ENCODE measurements at regions not wholly inside any gene's neighbourhood (a gene's known extent, or its start where the extent isn't known, plus 50 kb on each side); places are given as distances from the start of the nearest gene placed in this dataset.

GRCh38 chr7:22649686-22650085 is 77.3 kb upstream of the IL6 start:
- intact Hi-C loops (cut with micrococcal nuclease) = no loop called here
- Mint-ChIP-seq H3K27ac (no peak overlapping the region), H3K4me1 (ENCODE audit: low read depth) (peaks cover 19% of the 10 kb centered on the region), H3K9me3 (peaks cover 55% of the 10 kb centered on the region), H3K36me3 (ENCODE audit: low read depth) (peaks cover 11% of the 10 kb centered on the region), H3K27me3 (peaks cover 6% of the 10 kb centered on the region), H3K4me3 (no peak overlapping the region)

- Mint-ChIP-seq H3K4me1 (ENCODE audit: low read depth) (peaks cover 8% of the 10 kb centered on the region), H3K27me3 (peaks cover 10% of the 10 kb centered on the region), H3K27ac (no peak overlapping the region), H3K36me3 (ENCODE audit: low read depth) (peaks cover 11% of the 10 kb centered on the region), H3K4me3 (no peak overlapping the region), H3K9me3 (peaks cover 74% of the 10 kb centered on the region)
- intact Hi-C loops (cut with micrococcal nuclease) = no loop called here
These were observed 79.3 kb upstream of the IL6 start for GRCh38 chr7:22647451-22648257.

- peaks cover 12% of the 10 kb centered on the region for H3K27me3 Mint-ChIP-seq
- H3K36me3 Mint-ChIP-seq (ENCODE audit: low read depth) = peaks cover 11% of the 10 kb centered on the region
- H3K27ac Mint-ChIP-seq = no peak overlapping the region
- no peaks in the 10 kb centered on the region for H3K4me1 Mint-ChIP-seq (ENCODE audit: low read depth)
- no peak overlapping the region for H3K4me3 Mint-ChIP-seq
- H3K9me3 Mint-ChIP-seq = peaks cover 82% of the 10 kb centered on the region
- intact Hi-C loops (cut with micrococcal nuclease) = no loop called here
These were observed 81.4 kb upstream of the IL6 start for GRCh38 chr7:22645418-22646181.

GRCh38 chr7:22642454-22642853 is 84.5 kb upstream of the IL6 start:
- H3K27ac Mint-ChIP-seq = no peak overlapping the region
- no peaks in the 10 kb centered on the region for H3K4me1 Mint-ChIP-seq (ENCODE audit: low read depth)
- H3K36me3 Mint-ChIP-seq (ENCODE audit: low read depth) = peaks cover 11% of the 10 kb centered on the region
- no peak overlapping the region for H3K4me3 Mint-ChIP-seq
- peaks cover 55% of the 10 kb centered on the region for H3K9me3 Mint-ChIP-seq
- intact Hi-C loops (cut with micrococcal nuclease) = no loop called here
- peaks cover 12% of the 10 kb centered on the region for H3K27me3 Mint-ChIP-seq

- Mint-ChIP-seq H3K36me3 (ENCODE audit: low read depth) (no peaks in the 10 kb centered on the region), H3K27ac (no peak overlapping the region), H3K27me3 (peaks cover 12% of the 10 kb centered on the region), H3K4me3 (no peak overlapping the region), H3K4me1 (ENCODE audit: low read depth) (no peaks in the 10 kb centered on the region), H3K9me3 (peaks cover 33% of the 10 kb centered on the region)
- intact Hi-C loops (cut with micrococcal nuclease) = no loop called here
These were observed 86.7 kb upstream of the IL6 start for GRCh38 chr7:22640269-22640668.

- no peak overlapping the region for H3K27ac Mint-ChIP-seq
These were observed 87.6 kb upstream of the IL6 start for GRCh38 chr7:22639396-22639795.

GRCh38 chr7:22635349-22635748 is 91.7 kb upstream of the IL6 start:
- Mint-ChIP-seq H3K4me1 (ENCODE audit: low read depth) (peaks cover 17% of the 10 kb centered on the region), H3K27ac (no peak overlapping the region), H3K9me3 (no peaks in the 10 kb centered on the region), H3K36me3 (ENCODE audit: low read depth) (no peaks in the 10 kb centered on the region), H3K27me3 (peaks cover 24% of the 10 kb centered on the region), H3K4me3 (no peak overlapping the region)
- intact Hi-C loops (cut with micrococcal nuclease) = no loop called here

More at GRCh38 chr7:22639396-22639795, 87.6 kb upstream of the IL6 start:
- peaks cover 5% of the 10 kb centered on the region for H3K4me1 Mint-ChIP-seq (ENCODE audit: low read depth)
- H3K36me3 Mint-ChIP-seq (ENCODE audit: low read depth) = no peaks in the 10 kb centered on the region
- intact Hi-C loops (cut with micrococcal nuclease) = no loop called here
- peaks cover 18% of the 10 kb centered on the region for H3K27me3 Mint-ChIP-seq
- peaks cover 31% of the 10 kb centered on the region for H3K9me3 Mint-ChIP-seq
- no peak overlapping the region for H3K4me3 Mint-ChIP-seq

- H3K27ac Mint-ChIP-seq = no peak overlapping the region
- H3K4me1 Mint-ChIP-seq (ENCODE audit: low read depth) = peaks cover 17% of the 10 kb centered on the region
- H3K9me3 Mint-ChIP-seq = no peaks in the 10 kb centered on the region
- intact Hi-C loops (cut with micrococcal nuclease) = no loop called here
- H3K36me3 Mint-ChIP-seq (ENCODE audit: low read depth) = no peaks in the 10 kb centered on the region
- peaks cover 24% of the 10 kb centered on the region for H3K27me3 Mint-ChIP-seq
- no peak overlapping the region for H3K4me3 Mint-ChIP-seq
These were observed 93.0 kb upstream of the IL6 start for GRCh38 chr7:22633954-22634474.

GRCh38 chr7:22633286-22633953 is 93.6 kb upstream of the IL6 start:
- Mint-ChIP-seq H3K27me3 (peaks cover 24% of the 10 kb centered on the region), H3K36me3 (ENCODE audit: low read depth) (no peaks in the 10 kb centered on the region), H3K4me3 (no peak overlapping the region), H3K27ac (no peak overlapping the region), H3K4me1 (ENCODE audit: low read depth) (peaks cover 17% of the 10 kb centered on the region), H3K9me3 (no peaks in the 10 kb centered on the region)
- intact Hi-C loops (cut with micrococcal nuclease) = no loop called here

- Mint-ChIP-seq H3K27ac (no peak overlapping the region), H3K27me3 (peaks cover 24% of the 10 kb centered on the region), H3K36me3 (ENCODE audit: low read depth) (no peaks in the 10 kb centered on the region), H3K4me1 (ENCODE audit: low read depth) (peaks cover 17% of the 10 kb centered on the region), H3K4me3 (no peak overlapping the region), H3K9me3 (no peaks in the 10 kb centered on the region)
- intact Hi-C loops (cut with micrococcal nuclease) = no loop called here
These were observed 94.3 kb upstream of the IL6 start for GRCh38 chr7:22632674-22633073.

- no peak overlapping the region for H3K4me3 Mint-ChIP-seq
These were observed 95.3 kb upstream of the IL6 start for GRCh38 chr7:22631730-22632129.

GRCh38 chr7:22630069-22630468 is 96.9 kb upstream of the IL6 start:
- intact Hi-C loops (cut with micrococcal nuclease) = no loop called here
- peaks cover 25% of the 10 kb centered on the region for H3K27me3 Mint-ChIP-seq
- H3K4me3 Mint-ChIP-seq = no peak overlapping the region
- no peaks in the 10 kb centered on the region for H3K36me3 Mint-ChIP-seq (ENCODE audit: low read depth)
- no peaks in the 10 kb centered on the region for H3K9me3 Mint-ChIP-seq
- H3K27ac Mint-ChIP-seq = no peak overlapping the region
- H3K4me1 Mint-ChIP-seq (ENCODE audit: low read depth) = peaks cover 17% of the 10 kb centered on the region

More at GRCh38 chr7:22631730-22632129, 95.3 kb upstream of the IL6 start:
- Mint-ChIP-seq H3K4me1 (ENCODE audit: low read depth) (peaks cover 17% of the 10 kb centered on the region), H3K9me3 (no peaks in the 10 kb centered on the region), H3K27ac (no peak overlapping the region), H3K27me3 (peaks cover 24% of the 10 kb centered on the region), H3K36me3 (ENCODE audit: low read depth) (no peaks in the 10 kb centered on the region)
- intact Hi-C loops (cut with micrococcal nuclease) = no loop called here

GRCh38 chr7:22629056-22629455 is 97.9 kb upstream of the IL6 start:
- intact Hi-C loops (cut with micrococcal nuclease) = no loop called here
- H3K4me3 Mint-ChIP-seq = no peak overlapping the region
- H3K4me1 Mint-ChIP-seq (ENCODE audit: low read depth) = peaks cover 10% of the 10 kb centered on the region
- no peak overlapping the region for H3K27ac Mint-ChIP-seq
- H3K9me3 Mint-ChIP-seq = no peaks in the 10 kb centered on the region
- no peaks in the 10 kb centered on the region for H3K36me3 Mint-ChIP-seq (ENCODE audit: low read depth)
- H3K27me3 Mint-ChIP-seq = peaks cover 19% of the 10 kb centered on the region

GRCh38 chr7:22628112-22628511 is 98.9 kb upstream of the IL6 start:
- Mint-ChIP-seq H3K27ac (no peak overlapping the region), H3K27me3 (peaks cover 22% of the 10 kb centered on the region), H3K9me3 (no peaks in the 10 kb centered on the region), H3K36me3 (ENCODE audit: low read depth) (no peaks in the 10 kb centered on the region), H3K4me3 (no peak overlapping the region), H3K4me1 (ENCODE audit: low read depth) (peaks cover under 1% of the 10 kb centered on the region)
- intact Hi-C loops (cut with micrococcal nuclease) = no loop called here

All from dendritic cell treated with granulocyte-macrophage colony-stimulating factor and Interleukin-4, amounts not matched to agents 40 ng/mL and 50 ng/mL, for 4 days (primary cell).